GM23248 (cell line): ENCODE measurements at regions not wholly inside any gene's neighbourhood (a gene's known extent, or its start where the extent isn't known, plus 50 kb on each side); places are given as distances from the start of the nearest gene placed in this dataset.

ENCODE experiments used
- DNase-seq: peaks from one replicate; pipeline ENCODE4 v3.0.0-alpha.2; 2015
- H2AFZ ChIP-seq: fragments of 200-600 bp; sonication (generic); 2 replicates; pipeline ENCODE4 v1.6.1; 2016; ENCODE audit warnings: antibody characterized with exemption
- H3F3A ChIP-seq: fragments of 200-600 bp; sonication (generic); 2 replicates; pipeline ENCODE4 v1.6.1; 2016; ENCODE audit warnings: mild to moderate bottlenecking, antibody characterized with exemption, mixed run types; ENCODE audit not compliant: insufficient read depth
- H3K27ac ChIP-seq: fragments of 200-600 bp; sonication (generic); 2 replicates; pipeline ENCODE4 v1.5.1; 2016; ENCODE audit warnings: mild to moderate bottlenecking
- H3K27me3 ChIP-seq: fragments of 200-600 bp; sonication (generic); replicated peaks from 2 replicates; pipeline ENCODE4 v1.6.1; 2016; ENCODE audit warnings: mild to moderate bottlenecking; ENCODE audit not compliant: insufficient read depth
- H3K36me3 ChIP-seq: fragments of 200-600 bp; sonication (generic); 2 replicates; pipeline ENCODE4 v1.6.1; 2016; ENCODE audit warnings: low read depth, mild to moderate bottlenecking
- H3K4me1 ChIP-seq: fragments of 200-600 bp; sonication (generic); 2 replicates; pipeline ENCODE4 v1.6.1; 2016; ENCODE audit warnings: mild to moderate bottlenecking; ENCODE audit not compliant: insufficient read depth
- H3K4me2 ChIP-seq: fragments of 200-600 bp; sonication (generic); one replicate; pipeline ENCODE4 v1.6.1; 2016; ENCODE audit warnings: mild to moderate bottlenecking; ENCODE audit not compliant: unreplicated experiment
- H3K4me3 ChIP-seq: fragments of 200-600 bp; sonication (generic); 2 replicates; pipeline ENCODE4 v1.5.1; 2016; ENCODE audit warnings: mild to moderate bottlenecking
- H3K79me2 ChIP-seq: fragments of 200-600 bp; sonication (generic); 2 replicates; pipeline ENCODE4 v1.6.1; 2016; ENCODE audit warnings: mild to moderate bottlenecking; ENCODE audit not compliant: insufficient read depth
- H3K9ac ChIP-seq: fragments of 200-600 bp; sonication (generic); 2 replicates; pipeline ENCODE4 v1.6.1; 2016; ENCODE audit warnings: mild to moderate bottlenecking
- H3K9me2 ChIP-seq: fragments of 200-600 bp; sonication (generic); 2 replicates; pipeline ENCODE4 v1.6.1; 2016; ENCODE audit warnings: mixed run types, mild to moderate bottlenecking, moderate library complexity; ENCODE audit not compliant: insufficient read depth
- H3K9me3 ChIP-seq: fragments of 200-600 bp; sonication (generic); one replicate; pipeline ENCODE4 v1.6.1; 2017; ENCODE audit warnings: low read depth
- H4K20me1 ChIP-seq: fragments of 200-600 bp; sonication (generic); 2 replicates; pipeline ENCODE4 v1.6.0; 2016; ENCODE audit not compliant: insufficient read depth
- EZH2 ChIP-seq: fragments of 200-600 bp; sonication (generic); IDR thresholded peaks from 2 replicates; pipeline ENCODE4 v1.6.1; 2018; ENCODE audit warnings: antibody characterized with exemption, mild to moderate bottlenecking; ENCODE audit not compliant: insufficient read depth, poor library complexity, severe bottlenecking
- EZH2phosphoT487 ChIP-seq: fragments of 200-600 bp; sonication (generic); IDR thresholded peaks from 2 replicates; pipeline ENCODE4 v1.6.1; 2018; ENCODE audit warnings: antibody characterized with exemption, moderate library complexity, mild to moderate bottlenecking, low read depth; ENCODE audit not compliant: insufficient read depth
- WGBS, 2 experiments: methylation state at CpG; one replicate each; pipeline ENCODE4 v1.1.6; 2015 to 2017; ENCODE audit warnings: low lambda C conversion rate in 2 of 2, low coverage in 1 of 2; ENCODE audit errors: missing lambda C conversion rate in 2 of 2; 5-methylcytosine and 5-hydroxymethylcytosine counted together
- in situ Hi-C: fragments of 300-500 bp; cut with MboI; formaldehyde crosslinking; loops from 2 replicates; pipeline ENCODE4 v1.15.0; 2020

- 70% methylated on average over 9 of the region's 9 CpGs for WGBS, 2 experiments
- H3K27ac ChIP-seq, result no peak overlapping the region
- H3K4me3 ChIP-seq, result no peak overlapping the region
- H3K9me2 ChIP-seq, result no peaks in the 10 kb centered on the region
- TF ChIP-seq EZH2 (no peak), EZH2phosphoT487 (no peak)
- H3K4me2 ChIP-seq, result no peak overlapping the region
- no peaks in the 10 kb centered on the region for H3K4me1 ChIP-seq
- H3K9ac ChIP-seq, result no peak overlapping the region
- no peaks in the 10 kb centered on the region for H3K79me2 ChIP-seq
- in situ Hi-C loops, result no loop called here
- H3F3A ChIP-seq, result no peaks in the 10 kb centered on the region
- no peaks in the 10 kb centered on the region for H3K9me3 ChIP-seq
- peaks cover 4% of the 10 kb centered on the region; the same call in 1 of the 2 replicates for H3K27me3 ChIP-seq
- DNase-seq, result no peak
- no peak overlapping the region for H2AFZ ChIP-seq
- H4K20me1 ChIP-seq, result no peaks in the 10 kb centered on the region
- no peaks in the 10 kb centered on the region for H3K36me3 ChIP-seq
Observed at GRCh38 chr1:218754477-218754876, 409.3 kb downstream of the TGFB2 start.

GRCh38 chr1:218755128-218755527, 410.0 kb downstream of the TGFB2 start:
- 72 to 74% methylated on average over 3 of the region's 3 CpGs for WGBS, 2 experiments
- in situ Hi-C loops, result no loop called here
- no peak for DNase-seq

DNA sequence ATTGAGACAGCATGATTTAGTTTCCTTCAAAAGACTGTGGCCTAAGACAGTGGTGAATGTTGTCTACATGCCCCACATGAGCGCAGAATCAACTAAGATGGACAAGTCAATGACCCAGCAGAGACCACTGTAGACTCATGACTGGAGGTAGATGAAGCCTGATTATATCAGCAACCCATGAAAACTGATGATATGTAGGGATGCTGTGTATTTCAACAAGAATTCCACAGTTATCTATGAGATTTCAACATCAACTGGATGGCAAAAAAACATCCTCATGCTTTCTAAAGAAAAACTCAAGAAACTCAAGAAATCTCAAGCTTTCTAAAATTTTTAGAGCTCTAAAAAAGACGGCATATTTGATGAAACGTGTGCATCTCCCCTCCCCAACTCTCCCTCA, 413.9 kb upstream of the LYPLAL1 start:
- DNase-seq, result no peak
- H3K9ac ChIP-seq, result no peak overlapping the region
- H3K9me3 ChIP-seq, result no peaks in the 10 kb centered on the region
- H3K36me3 ChIP-seq, result no peaks in the 10 kb centered on the region
- no peak overlapping the region for H3K4me2 ChIP-seq
- H3K79me2 ChIP-seq, result no peaks in the 10 kb centered on the region
- 76 to 94% methylated on average over 3 of the region's 3 CpGs for WGBS, 2 experiments
- H3K4me1 ChIP-seq, result peaks cover 16% of the 10 kb centered on the region
- 0 out of 2 replicates have a peak, but pooled peaks cover 4% of the 10 kb centered on the region for H3K27me3 ChIP-seq
- in situ Hi-C loops, result no loop called here
- H2AFZ ChIP-seq, result no peak overlapping the region
- H3K27ac ChIP-seq, result no peak overlapping the region
- no peaks in the 10 kb centered on the region for H3K9me2 ChIP-seq
- no peak overlapping the region for H3K4me3 ChIP-seq
- H4K20me1 ChIP-seq, result no peaks in the 10 kb centered on the region
- no peak for TF ChIP-seq EZH2
- no peak for TF ChIP-seq EZH2phosphoT487
- H3F3A ChIP-seq, result no peaks in the 10 kb centered on the region

More at GRCh38 chr1:218755128-218755527, 410.0 kb downstream of the TGFB2 start:
- H3K4me2 ChIP-seq, result no peak overlapping the region
- no peak for TF ChIP-seq EZH2phosphoT487
- no peak for TF ChIP-seq EZH2
- H3K27ac ChIP-seq, result no peak overlapping the region
- H3K9me2 ChIP-seq, result no peaks in the 10 kb centered on the region
- no peaks in the 10 kb centered on the region for H3K36me3 ChIP-seq
- no peaks in the 10 kb centered on the region for H3K79me2 ChIP-seq
- H3K9me3 ChIP-seq, result no peaks in the 10 kb centered on the region
- no peaks in the 10 kb centered on the region for H3F3A ChIP-seq
- H3K27me3 ChIP-seq, result peaks cover 4% of the 10 kb centered on the region; the same call in 1 of the 2 replicates
- H3K4me1 ChIP-seq, result peaks cover 1% of the 10 kb centered on the region; the same call in 1 of the 2 replicates
- no peak overlapping the region for H3K9ac ChIP-seq
- H2AFZ ChIP-seq, result no peak overlapping the region
- no peaks in the 10 kb centered on the region for H4K20me1 ChIP-seq
- H3K4me3 ChIP-seq, result no peak overlapping the region

GRCh38 chr1:218760601-218761570, 412.8 kb upstream of the LYPLAL1 start:
- DNase-seq, result no peak
- in situ Hi-C loops, result no loop called here

More at GRCh38 chr1:218760601-218761570, 412.8 kb upstream of the LYPLAL1 start:
- Histone ChIP-seq H3K27me3 (0 out of 2 replicates have a peak, but pooled peaks cover 4% of the 10 kb centered on the region), H3K27ac (no peak overlapping the region), H2AFZ (no peak overlapping the region), H3K9me3 (no peaks in the 10 kb centered on the region), H3K79me2 (no peaks in the 10 kb centered on the region), H3K4me1 (peaks cover 16% of the 10 kb centered on the region), H3K9ac (no peak overlapping the region), H3K36me3 (no peaks in the 10 kb centered on the region), H3F3A (no peaks in the 10 kb centered on the region), H3K4me2 (peak overlapping the region; percentile 8), H3K9me2 (no peaks in the 10 kb centered on the region), H3K4me3 (no peak overlapping the region), H4K20me1 (no peaks in the 10 kb centered on the region)
- TF ChIP-seq EZH2phosphoT487 (no peak), EZH2 (no peak)
- WGBS, 2 experiments, result 35 to 37% methylated on average over 3 of the region's 3 CpGs
